H1 (cell line): ENCODE measurements at regions not wholly inside any gene's neighbourhood (a gene's known extent, or its start where the extent isn't known, plus 50 kb on each side); places are given as distances from the start of the nearest gene placed in this dataset.

Experiments
- CTCF ChIA-PET: fragments of 300-600 bp; sonication (Branson Sonifier 250); formaldehyde crosslinking; loops from one replicate; lab custom pipeline; 2021; ENCODE audit not compliant: partially characterized antibody; lab: Charles Lee
- POLR2A ChIA-PET: fragments of 300-600 bp; sonication (Branson Sonifier 250); formaldehyde crosslinking; loops from one replicate; lab custom pipeline; 2021; ENCODE audit warnings: inconsistent platforms; ENCODE audit not compliant: partially characterized antibody; lab: Charles Lee
- DNase-seq, 2 experiments: peaks; one replicate each; pipeline versions ENCODE4 v3.0.0 to v3.0.0-alpha.2; 2010 to 2022; ENCODE audit warnings: low spot score in 2 of 2, low read depth in 1 of 2, mixed read lengths in 1 of 2
- FAIRE-seq: peaks from 2 replicates; lab custom pipeline; 2011; peaks lifted over from hg19 to GRCh38; lab: Jason Lieb, UNC
- H2AFZ ChIP-seq: 2 replicates; pipeline ENCODE4 v1.8.1; 2012; ENCODE audit warnings: low read length, inconsistent platforms
- H2AK5ac ChIP-seq: 2 replicates; pipeline ENCODE4 v1.6.1; 2013; ENCODE audit warnings: low read depth, low read length
- H2BK120ac ChIP-seq: replicated peaks from 2 replicates; pipeline ENCODE3; 2013; ENCODE audit warnings: low read depth, low read length, inconsistent platforms
- H2BK12ac ChIP-seq: 2 replicates; pipeline ENCODE4 v1.6.1; 2013; ENCODE audit warnings: low read depth, low read length
- H2BK15ac ChIP-seq: 2 replicates; pipeline ENCODE4 v1.6.1; 2013; ENCODE audit warnings: low read length
- H2BK20ac ChIP-seq: 2 replicates; pipeline ENCODE4 v1.6.1; 2013; ENCODE audit warnings: low read length
- H2BK5ac ChIP-seq: 2 replicates; pipeline ENCODE4 v1.6.1; 2013; ENCODE audit warnings: low read depth, low read length
- H3K14ac ChIP-seq: 2 replicates; pipeline ENCODE4 v1.6.1; 2013; ENCODE audit warnings: inconsistent platforms; ENCODE audit not compliant: insufficient read length
- H3K18ac ChIP-seq: 2 replicates; pipeline ENCODE4 v1.6.1; 2013; ENCODE audit warnings: low read length; ENCODE audit errors: extremely low read depth
- H3K23ac ChIP-seq: 2 replicates; pipeline ENCODE4 v1.6.1; 2013; ENCODE audit warnings: inconsistent platforms; ENCODE audit not compliant: insufficient read length
- H3K23me2 ChIP-seq: 2 replicates; pipeline ENCODE4 v1.6.1; 2013; ENCODE audit warnings: low read depth, low read length
- H3K27ac ChIP-seq: 2 replicates; pipeline ENCODE4 v1.6.1; 2011; ENCODE audit warnings: low read depth, low read length, inconsistent platforms
- H3K27me3 ChIP-seq, 4 experiments: replicated peaks in 1 of 4; 1 replicate in 1 of 4; 2 replicates in 3 of 4; pipeline versions ENCODE4 v1.6.1 to v1.8.1; 2011 to 2013; ENCODE audit warnings: low read length in 3 of 4, mild to moderate bottlenecking in 3 of 4, inconsistent platforms in 2 of 4, mixed read lengths in 2 of 4, moderate library complexity in 1 of 4; ENCODE audit not compliant: control insufficient read depth in 3 of 4, insufficient read depth in 3 of 4; ENCODE audit errors: extremely low read depth in 1 of 4
- H3K36me3 ChIP-seq, 4 experiments: 2 replicates each; pipeline versions ENCODE4 v1.6.1 to v1.8.1; 2011 to 2013; ENCODE audit warnings: mild to moderate bottlenecking in 4 of 4, low read length in 3 of 4, moderate library complexity in 2 of 4, control low read depth in 1 of 4, inconsistent platforms in 1 of 4; ENCODE audit not compliant: insufficient read depth in 4 of 4, control insufficient read depth in 2 of 4
- H3K4ac ChIP-seq: replicated peaks from 2 replicates; pipeline ENCODE3; 2013; ENCODE audit warnings: low read length, low read depth, mixed read lengths, inconsistent platforms; ENCODE audit not compliant: insufficient read length
- H3K4me1 ChIP-seq, 4 experiments: replicated peaks in 1 of 4; 1 replicate in 1 of 4; 2 replicates in 3 of 4; pipeline versions ENCODE4 v1.6.1 to v1.8.1; 2011 to 2013; ENCODE audit warnings: low read length in 3 of 4, inconsistent platforms in 2 of 4, mixed read lengths in 1 of 4; ENCODE audit not compliant: insufficient read depth in 4 of 4, control insufficient read depth in 3 of 4
- H3K4me2 ChIP-seq, 2 experiments: 2 replicates each; pipeline versions ENCODE4 v1.6.1 to v1.8.1; 2011 to 2013; ENCODE audit warnings: low read depth in 2 of 2, low read length in 2 of 2, control low read depth in 1 of 2, inconsistent platforms in 1 of 2, mild to moderate bottlenecking in 1 of 2; ENCODE audit not compliant: insufficient read depth in 1 of 2
- H3K4me3 ChIP-seq, 4 experiments: fragments of 200-600, 300-600 bp in 1 of 4; sonication (generic), shearing (Covaris generic), sonication (Bioruptor Twin) in 1 of 4; 2 replicates each; pipeline versions ENCODE4 v1.5.1 to v1.8.1; 2011 to 2016; ENCODE audit warnings: low read length in 4 of 4, low read depth in 3 of 4, control low read depth in 2 of 4, inconsistent platforms in 2 of 4, mild to moderate bottlenecking in 2 of 4, mixed read lengths in 1 of 4, moderate library complexity in 1 of 4; ENCODE audit not compliant: insufficient read depth in 2 of 4; ENCODE audit errors: extremely low read depth in 1 of 4
- H3K56ac ChIP-seq: replicated peaks from 2 replicates; pipeline ENCODE3; 2013; ENCODE audit warnings: low read depth, mild to moderate bottlenecking, mixed read lengths, low read length, inconsistent platforms; ENCODE audit not compliant: insufficient read length
- H3K79me1 ChIP-seq: 2 replicates; pipeline ENCODE4 v1.6.1; 2013; ENCODE audit warnings: low read depth, low read length, control low read depth
- H3K79me2 ChIP-seq, 2 experiments: 2 replicates each; pipeline versions ENCODE4 v1.6.1 to v1.8.1; 2012 to 2013; ENCODE audit warnings: low read length in 2 of 2, mild to moderate bottlenecking in 2 of 2, inconsistent platforms in 1 of 2; ENCODE audit not compliant: insufficient read depth in 2 of 2, control insufficient read depth in 1 of 2
- H3K9ac ChIP-seq, 4 experiments: replicated peaks in 1 of 4; 1 replicate in 1 of 4; 2 replicates in 3 of 4; pipeline versions ENCODE4 v1.6.1 to v1.8.1; 2011 to 2013; ENCODE audit warnings: low read depth in 3 of 4, low read length in 3 of 4, control low read depth in 2 of 4, mild to moderate bottlenecking in 2 of 4, moderate library complexity in 2 of 4, inconsistent platforms in 1 of 4; ENCODE audit errors: extremely low read depth in 1 of 4
- H3K9me3 ChIP-seq, 2 experiments: 2 replicates each; pipeline versions ENCODE4 v1.6.1 to v1.8.1; 2012 to 2013; ENCODE audit warnings: mild to moderate bottlenecking in 2 of 2, moderate library complexity in 2 of 2, control low read depth in 1 of 2, inconsistent platforms in 1 of 2, low read depth in 1 of 2, low read length in 1 of 2, mixed read lengths in 1 of 2; ENCODE audit not compliant: insufficient read depth in 2 of 2
- H4K20me1 ChIP-seq, 2 experiments: replicated peaks in 1 of 2; 2 replicates each; pipeline versions ENCODE3 to v1.8.1; 2011 to 2013; ENCODE audit warnings: inconsistent platforms in 2 of 2, low read length in 2 of 2, mild to moderate bottlenecking in 1 of 2; ENCODE audit not compliant: insufficient read depth in 2 of 2, control insufficient read depth in 1 of 2
- H4K5ac ChIP-seq: 2 replicates; pipeline ENCODE4 v1.6.1; 2013; ENCODE audit warnings: low read length, low read depth, mixed read lengths, inconsistent platforms; ENCODE audit not compliant: insufficient read length
- H4K8ac ChIP-seq: 2 replicates; pipeline ENCODE4 v1.8.0; 2013; ENCODE audit warnings: mild to moderate bottlenecking, moderate library complexity, low read length, inconsistent platforms; ENCODE audit not compliant: insufficient read depth; ENCODE audit errors: extremely low read depth
- H4K91ac ChIP-seq: replicated peaks from 2 replicates; pipeline ENCODE3; 2013; ENCODE audit warnings: low read length, mixed read lengths, inconsistent platforms; ENCODE audit not compliant: insufficient read length
- CBX5 ChIP-seq: fragments of 300-800, 300-1000 bp; sonication (generic); IDR thresholded peaks from 2 replicates; pipeline ENCODE4 v1.7.1; 2016; ENCODE audit warnings: antibody characterized with exemption, low read length, low read depth
- CHD1 ChIP-seq: IDR thresholded peaks from 2 replicates; pipeline ENCODE4 v1.6.1; 2012; ENCODE audit warnings: low read depth, low read length, improper control_type of control experiment
- CHD2 ChIP-seq: IDR thresholded peaks from 2 replicates; pipeline ENCODE4 v1.6.1; 2012; ENCODE audit warnings: low read length, improper control_type of control experiment
- CTCF ChIP-seq, 3 experiments: IDR thresholded peaks; 1 replicate in 2 of 3; 2 replicates in 1 of 3; pipeline versions ENCODE4 v1.5.1 to v1.6.1; 2011; ENCODE audit warnings: low read length in 3 of 3, mild to moderate bottlenecking in 3 of 3, inconsistent platforms in 2 of 3, low read depth in 1 of 3, moderate library complexity in 1 of 3; ENCODE audit not compliant: insufficient read depth in 1 of 3; ENCODE audit errors: control extremely low read depth in 1 of 3
- HDAC6 ChIP-seq: IDR thresholded peaks from one replicate; pipeline ENCODE4 v1.7.1; 2012; ENCODE audit warnings: low read depth, mild to moderate bottlenecking, inconsistent platforms, low read length, moderate library complexity
- JUN ChIP-seq: IDR thresholded peaks from 2 replicates; pipeline ENCODE4 v1.6.1; 2011; ENCODE audit warnings: low read depth, mild to moderate bottlenecking, improper control_type of control experiment, low read length
- NANOG ChIP-seq: IDR thresholded peaks from 2 replicates; pipeline ENCODE4 v1.6.1; 2011; ENCODE audit warnings: low read length, low read depth, mild to moderate bottlenecking, inconsistent platforms; ENCODE audit not compliant: insufficient read depth, poor library complexity, severe bottlenecking
- PHF8 ChIP-seq: fragments of 200-600 bp; sonication (generic); conservative IDR thresholded peaks from 2 replicates; pipeline ENCODE4 v1.7.1; 2012; ENCODE audit warnings: low read depth, mild to moderate bottlenecking, inconsistent platforms, low read length, moderate library complexity
- RAD21 ChIP-seq, 2 experiments: IDR thresholded peaks in 1 of 2; conservative IDR thresholded peaks in 1 of 2; 2 replicates each; pipeline ENCODE4 v1.6.1; 2011; ENCODE audit warnings: low read depth in 2 of 2, low read length in 2 of 2, improper control_type of control experiment in 1 of 2, inconsistent platforms in 1 of 2, mild to moderate bottlenecking in 1 of 2, moderate library complexity in 1 of 2
- SIRT6 ChIP-seq: IDR thresholded peaks from one replicate; pipeline ENCODE4 v1.7.1; 2012; ENCODE audit warnings: low read length, inconsistent platforms
- SP2 ChIP-seq: IDR thresholded peaks from 2 replicates; pipeline ENCODE4 v1.6.1; 2012; ENCODE audit warnings: mild to moderate bottlenecking, low read length, inconsistent platforms
- TBP ChIP-seq: IDR thresholded peaks from 2 replicates; pipeline ENCODE4 v1.6.1; 2011; ENCODE audit warnings: low read depth, low read length, improper control_type of control experiment
- YY1 ChIP-seq: IDR thresholded peaks from 2 replicates; pipeline ENCODE4 v1.6.1; 2011; ENCODE audit warnings: low read depth, mild to moderate bottlenecking, low read length
- WGBS, 2 experiments: shearing (Covaris generic) in 1 of 2; methylation state at CpG; one replicate each; pipeline versions ENCODE4 v1.1.6 to v1.1.7; 2013 to 2015; ENCODE audit warnings: low lambda C conversion rate in 2 of 2, mixed read lengths in 2 of 2, inconsistent platforms in 1 of 2, low coverage in 1 of 2, missing lambda C conversion rate in 1 of 2; ENCODE audit not compliant: insufficient replicate concordance in 2 of 2, insufficient coverage in 1 of 2, insufficient read length in 1 of 2; ENCODE audit errors: extremely low coverage in 1 of 2, missing lambda C conversion rate in 1 of 2; 5-methylcytosine and 5-hydroxymethylcytosine counted together

- no peak overlapping the region for H3K4me2 ChIP-seq
- H3K79me2 ChIP-seq: no peaks in the 10 kb centered on the region
- no peaks in the 10 kb centered on the region for H3K9me3 ChIP-seq
- H2BK15ac ChIP-seq: no peak overlapping the region
- no peaks in the 10 kb centered on the region for H3K4me1 ChIP-seq
- H3K36me3 ChIP-seq: no peaks in the 10 kb centered on the region
- no peak overlapping the region for H3K27ac ChIP-seq
- H3K79me1 ChIP-seq: no peaks in the 10 kb centered on the region
- no peak overlapping the region for H4K5ac ChIP-seq
- H4K91ac ChIP-seq: no peak overlapping the region
- H2BK20ac ChIP-seq: no peak overlapping the region
- no peak overlapping the region for H3K14ac ChIP-seq
- H3K27me3 ChIP-seq: no peaks in the 10 kb centered on the region
- ChIA-PET CTCF (interaction anchor here (1.0 kb wide), 2 partner anchors 90 to 667 kb away, joined by 3 to 4 read pairs; no protein-coding TSS in a partner anchor), POLR2A (no interaction called here)
- 93% methylated on average over 4 of the region's 4 CpGs; no CpG with 5 or more reads in 1 of the 2 experiments for WGBS, 2 experiments
- no peak overlapping the region for H3K56ac ChIP-seq
- H2AK5ac ChIP-seq: no peak overlapping the region
- H3K23me2 ChIP-seq: 0 out of 2 replicates have a peak, but pooled peaks cover 2% of the 10 kb centered on the region
- FAIRE-seq: no peak
- H2BK120ac ChIP-seq: no peak overlapping the region
- no peak overlapping the region for H3K4me3 ChIP-seq
- no peak for DNase-seq
- H2BK5ac ChIP-seq: no peak overlapping the region
- no peak overlapping the region for H3K4ac ChIP-seq
- no peak overlapping the region for H3K23ac ChIP-seq
- no peak overlapping the region for H2AFZ ChIP-seq
- no peak overlapping the region for H4K8ac ChIP-seq
- H4K20me1 ChIP-seq: no peaks in the 10 kb centered on the region
- H2BK12ac ChIP-seq: no peak overlapping the region
- H3K18ac ChIP-seq: no peak overlapping the region
- H3K9ac ChIP-seq: no peak overlapping the region
- TF ChIP-seq PHF8 (no peak), TBP (no peak), SIRT6 (no peak), CTCF (IDR thresholded peaks at IDR 0.05; ENCODE audit: control extremely low read depth in 1 of 3, insufficient read depth in 1 of 3, low read depth in 1 of 3, low read length in 3 of 3) (no peak), CBX5 (no peak), HDAC6 (no peak), CHD2 (no peak), NANOG (no peak), JUN (no peak), YY1 (no peak), CHD1 (no peak), RAD21 (IDR thresholded peaks at IDR 0.05 in 1 of 2, conservative IDR thresholded peaks at IDR 0.05 in 1 of 2; ENCODE audit: low read depth in 2 of 2, low read length in 2 of 2) (no peak), SP2 (no peak)
Measured at GRCh38 chr2:236360496-236360895, 96.3 kb upstream of the ASB18 start.
